ENCODE measurements at regions not wholly inside any gene's neighbourhood (a gene's known extent, or its start where the extent isn't known, plus 50 kb on each side); places are given as distances from the start of the nearest gene placed in this dataset.
"Not testable (repeated sequence)": the region's sequence is repeated elsewhere in the genome, so short reads cannot be mapped to it uniquely, and the experiment has no call there.

DNA sequence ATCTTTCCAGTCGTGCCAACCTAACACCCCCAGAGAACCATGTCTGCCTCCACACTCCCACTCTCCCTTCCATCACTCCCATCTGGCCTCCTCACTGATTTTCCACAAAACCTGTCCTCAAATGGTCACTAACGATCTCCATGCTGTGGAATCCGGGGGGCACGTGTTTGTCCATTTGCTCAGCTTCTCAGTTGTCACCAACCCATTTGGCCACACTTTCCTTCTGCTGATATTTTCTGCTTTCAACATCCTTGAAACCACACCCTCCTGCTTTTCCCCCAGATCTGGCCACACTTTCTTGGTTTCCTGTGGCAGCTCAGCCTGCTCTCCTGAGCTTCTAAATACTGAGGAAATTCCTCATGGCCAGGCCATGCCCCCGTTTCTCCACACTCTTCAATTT lies 257.2 kb upstream of the NSMCE3 start:
- TF ChIP-seq, protein P1, sequence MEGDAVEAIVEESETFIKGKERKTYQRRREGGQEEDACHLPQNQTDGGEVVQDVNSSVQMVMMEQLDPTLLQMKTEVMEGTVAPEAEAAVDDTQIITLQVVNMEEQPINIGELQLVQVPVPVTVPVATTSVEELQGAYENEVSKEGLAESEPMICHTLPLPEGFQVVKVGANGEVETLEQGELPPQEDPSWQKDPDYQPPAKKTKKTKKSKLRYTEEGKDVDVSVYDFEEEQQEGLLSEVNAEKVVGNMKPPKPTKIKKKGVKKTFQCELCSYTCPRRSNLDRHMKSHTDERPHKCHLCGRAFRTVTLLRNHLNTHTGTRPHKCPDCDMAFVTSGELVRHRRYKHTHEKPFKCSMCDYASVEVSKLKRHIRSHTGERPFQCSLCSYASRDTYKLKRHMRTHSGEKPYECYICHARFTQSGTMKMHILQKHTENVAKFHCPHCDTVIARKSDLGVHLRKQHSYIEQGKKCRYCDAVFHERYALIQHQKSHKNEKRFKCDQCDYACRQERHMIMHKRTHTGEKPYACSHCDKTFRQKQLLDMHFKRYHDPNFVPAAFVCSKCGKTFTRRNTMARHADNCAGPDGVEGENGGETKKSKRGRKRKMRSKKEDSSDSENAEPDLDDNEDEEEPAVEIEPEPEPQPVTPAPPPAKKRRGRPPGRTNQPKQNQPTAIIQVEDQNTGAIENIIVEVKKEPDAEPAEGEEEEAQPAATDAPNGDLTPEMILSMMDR (conservative IDR thresholded peaks at IDR 0.05) = no peak
- H3K27ac ChIP-seq = no peak overlapping the region

DNA sequence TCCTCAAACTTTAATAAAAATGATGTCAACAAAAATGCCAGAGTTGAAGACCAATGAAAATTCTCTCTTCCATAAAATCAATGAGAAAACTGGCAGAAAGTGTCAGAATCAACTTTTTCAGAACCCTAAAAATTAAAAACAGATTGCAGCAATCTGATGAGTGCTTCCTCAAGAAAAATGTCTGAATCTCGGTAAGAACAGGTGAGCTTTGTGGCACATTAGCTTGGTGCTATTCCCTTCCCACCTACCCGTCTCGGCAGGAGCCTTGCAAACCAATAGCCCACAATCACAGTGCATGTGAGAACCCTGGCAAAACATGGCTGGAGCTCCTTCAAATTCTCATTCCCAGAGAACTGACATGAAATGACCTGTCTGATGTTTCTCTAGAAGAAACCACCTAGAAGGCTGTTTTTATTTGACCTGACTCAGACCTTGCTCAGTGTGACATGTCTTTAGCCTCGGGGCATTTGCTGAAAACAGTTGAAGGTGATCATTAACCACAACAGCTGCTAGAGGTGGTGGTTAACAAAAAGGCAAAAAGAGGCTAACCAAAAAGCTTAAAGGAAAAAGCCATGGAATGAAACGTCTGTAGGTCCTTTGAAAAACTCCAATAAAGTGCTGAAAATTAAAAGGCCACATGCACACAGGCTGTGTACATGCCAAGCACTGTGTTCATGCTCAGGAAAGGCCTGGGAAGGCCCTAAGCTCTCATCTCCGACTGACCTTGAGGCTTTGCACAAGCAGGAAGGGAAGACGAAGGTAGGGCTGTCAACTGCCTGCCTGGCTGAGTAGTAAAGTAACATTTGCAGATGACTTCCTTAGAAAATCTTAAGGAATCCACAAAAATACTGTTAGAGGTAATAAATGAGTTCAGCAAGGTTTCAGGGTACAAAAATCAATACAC lies 253.0 kb upstream of the NSMCE3 start:
- TF ChIP-seq, protein P1 (conservative IDR thresholded peaks at IDR 0.05) = no peak
- H3K27ac ChIP-seq = peak overlapping the region; percentile 5; the same call in 1 of the 2 replicates

DNA sequence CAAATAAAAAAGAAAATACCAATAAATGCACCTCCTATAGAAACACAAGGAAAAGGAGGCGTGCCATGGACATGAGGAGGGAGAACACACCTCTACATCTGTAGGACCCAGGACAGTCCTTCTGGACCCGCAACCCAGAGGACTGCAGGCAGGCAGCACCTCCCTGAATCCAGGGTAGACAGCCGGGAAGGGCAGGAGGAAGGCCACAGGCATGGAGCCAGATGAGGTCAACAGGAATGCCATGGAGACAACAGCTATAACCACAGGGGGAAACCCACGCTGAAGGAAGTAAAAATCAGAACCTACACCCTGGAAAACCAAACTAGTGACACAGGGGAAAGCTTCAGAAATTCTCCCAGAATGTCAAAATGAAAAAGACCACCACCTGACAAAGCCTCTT lies 248.8 kb upstream of the NSMCE3 start:
- TF ChIP-seq, protein P1 (conservative IDR thresholded peaks at IDR 0.05) = no peak
- no peak overlapping the region for H3K27ac ChIP-seq

DNA sequence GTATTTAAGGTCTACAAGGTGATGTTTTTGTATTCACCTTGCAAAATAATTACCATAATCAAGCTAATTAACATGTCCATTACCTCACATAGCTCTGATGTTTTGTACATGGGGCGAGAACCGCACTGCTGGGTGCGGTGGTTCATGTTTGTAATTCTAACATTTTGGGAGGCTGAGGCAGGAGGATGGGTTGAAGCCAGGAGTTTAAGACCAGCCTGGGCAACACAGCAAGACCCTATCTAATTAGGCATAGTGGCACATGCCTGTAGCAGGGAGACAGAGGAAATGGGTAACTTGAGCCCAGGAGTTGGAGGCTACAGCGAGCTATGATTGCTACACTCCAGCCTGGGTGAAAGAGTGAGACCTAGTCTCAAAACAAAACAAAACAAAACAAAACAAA lies 248.2 kb upstream of the NSMCE3 start:
- H3K27ac ChIP-seq = no peak overlapping the region
- TF ChIP-seq, protein P1 (conservative IDR thresholded peaks at IDR 0.05) = no peak

DNA sequence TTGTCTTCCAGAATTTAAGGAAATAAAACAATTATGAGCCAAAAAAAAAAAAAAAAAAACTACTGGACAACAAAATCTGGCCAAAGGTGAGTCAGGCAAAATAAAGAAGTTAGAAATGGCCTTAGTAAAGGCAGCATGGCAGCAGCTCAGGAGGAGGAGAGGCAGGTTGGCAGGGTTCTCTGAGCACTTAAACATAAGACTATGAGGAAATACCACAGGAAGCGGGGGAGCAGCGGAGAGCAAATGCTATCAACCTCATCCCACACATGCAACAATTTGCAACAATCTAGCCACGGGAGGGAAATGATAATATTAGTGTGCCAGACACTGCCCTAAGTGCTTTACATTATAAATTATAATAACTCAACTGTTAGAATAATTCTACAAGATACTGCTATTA lies 247.3 kb upstream of the NSMCE3 start:
- TF ChIP-seq, protein P1 (conservative IDR thresholded peaks at IDR 0.05) = no peak
- H3K27ac ChIP-seq = no peak overlapping the region

DNA sequence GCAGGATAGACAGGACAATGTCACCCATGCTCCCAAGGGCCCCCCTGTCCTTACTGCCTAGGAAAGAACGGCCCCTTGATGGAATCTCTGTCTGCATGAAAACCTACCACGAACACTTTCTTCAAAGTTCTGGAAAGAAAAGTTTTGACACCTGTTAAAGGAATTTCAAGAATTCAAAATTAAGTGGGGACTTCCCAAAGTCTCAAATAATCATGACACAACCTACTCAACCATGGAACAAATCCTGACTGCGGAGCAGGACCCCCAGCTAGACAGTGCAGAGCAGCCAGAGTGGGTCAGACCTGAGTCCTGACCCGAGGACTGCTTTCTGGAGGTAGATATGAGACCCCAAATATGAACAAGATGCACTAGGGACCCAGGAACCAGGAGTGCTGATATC lies 245.3 kb upstream of the NSMCE3 start:
- TF ChIP-seq, protein P1 (conservative IDR thresholded peaks at IDR 0.05) = no peak
- no peak overlapping the region for H3K27ac ChIP-seq

DNA sequence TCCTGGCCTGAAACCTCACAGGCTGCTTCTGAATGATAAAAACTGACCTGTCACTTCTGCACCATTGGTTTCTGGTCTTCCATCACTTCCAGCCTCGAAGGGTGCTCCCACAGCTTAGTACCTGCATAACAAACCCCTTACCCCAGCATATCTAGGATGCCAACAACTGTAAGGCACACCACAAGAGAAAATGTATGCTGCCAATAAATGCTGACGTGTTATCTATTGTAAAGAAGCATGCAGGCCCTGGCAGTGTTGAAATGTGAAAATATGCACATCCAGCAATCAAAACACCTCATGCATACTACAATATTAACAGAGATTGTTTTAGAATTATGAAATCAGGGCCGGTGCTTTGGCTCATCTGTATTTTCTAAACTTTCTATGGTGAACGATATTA lies 242.0 kb upstream of the NSMCE3 start:
- H3K27ac ChIP-seq = no peak overlapping the region
- TF ChIP-seq, protein P1 (conservative IDR thresholded peaks at IDR 0.05) = no peak

DNA sequence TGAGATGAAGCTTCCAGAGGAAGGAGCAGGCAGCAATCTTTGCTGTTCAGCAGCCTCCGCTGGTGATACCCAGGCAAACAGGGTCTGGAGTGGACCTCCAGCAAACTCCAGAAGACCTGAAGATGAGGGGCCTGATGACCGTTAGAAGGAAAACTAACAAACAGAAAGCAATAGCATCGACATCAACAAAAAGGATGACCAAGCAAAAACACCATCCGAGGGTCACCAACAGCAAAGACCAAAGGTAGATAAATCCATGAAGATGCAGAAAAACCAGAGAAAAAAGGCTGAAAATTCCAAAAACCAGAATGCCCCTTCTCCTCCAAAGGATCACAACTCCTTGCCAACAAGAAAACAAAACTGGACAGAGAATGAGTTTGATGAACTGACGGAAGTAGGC lies 235.9 kb upstream of the NSMCE3 start:
- not testable (repeated sequence) for H3K27ac ChIP-seq

Data from VCaP (cell line).